ENCODE measurements at regions not wholly inside any gene's neighbourhood (a gene's known extent, or its start where the extent isn't known, plus 50 kb on each side); places are given as distances from the start of the nearest gene placed in this dataset.

- DNase-seq (no peak), ATAC-seq (ENCODE audit: low read depth) (no peak)
- no peak overlapping the region for H3K4me3 Mint-ChIP-seq
- POLR2A ChIA-PET: no interaction called here
- no peaks in the 10 kb centered on the region for H3K27me3 Mint-ChIP-seq
- H3K27ac Mint-ChIP-seq: no peak overlapping the region
- H3K9me3 Mint-ChIP-seq: no peaks in the 10 kb centered on the region
- H3K4me1 Mint-ChIP-seq: no peaks in the 10 kb centered on the region
- H3K36me3 Mint-ChIP-seq: no peaks in the 10 kb centered on the region
Observed at GRCh38 chr6:97989451-97989850, 706.4 kb upstream of the MMS22L start.

GRCh38 chr6:97995158-97995557 lies 712.1 kb upstream of the MMS22L start:
- H3K36me3 Mint-ChIP-seq: no peaks in the 10 kb centered on the region
- no peaks in the 10 kb centered on the region for H3K4me1 Mint-ChIP-seq
- H3K27me3 Mint-ChIP-seq: no peaks in the 10 kb centered on the region
- ATAC-seq (ENCODE audit: low read depth) (no peak), DNase-seq (no peak)
- POLR2A ChIA-PET: no interaction called here
- no peaks in the 10 kb centered on the region for H3K9me3 Mint-ChIP-seq
- no peak overlapping the region for H3K4me3 Mint-ChIP-seq
- H3K27ac Mint-ChIP-seq: no peak overlapping the region

- Mint-ChIP-seq H3K4me1 (no peaks in the 10 kb centered on the region), H3K9me3 (no peaks in the 10 kb centered on the region), H3K4me3 (no peak overlapping the region), H3K27me3 (no peaks in the 10 kb centered on the region), H3K36me3 (no peaks in the 10 kb centered on the region), H3K27ac (no peak overlapping the region)
- POLR2A ChIA-PET: no interaction called here
- DNase-seq: no peak
- no peak for ATAC-seq (ENCODE audit: low read depth)
Observed at GRCh38 chr6:98002678-98003077, 719.7 kb upstream of the MMS22L start.

- Mint-ChIP-seq H3K36me3 (no peaks in the 10 kb centered on the region), H3K4me1 (no peaks in the 10 kb centered on the region), H3K27me3 (no peaks in the 10 kb centered on the region), H3K27ac (no peak overlapping the region), H3K4me3 (no peak overlapping the region), H3K9me3 (no peaks in the 10 kb centered on the region)
- no peak for DNase-seq
- ATAC-seq (ENCODE audit: low read depth): no peak
- POLR2A ChIA-PET: no interaction called here
Observed at GRCh38 chr6:98014442-98015201, 731.6 kb upstream of the MMS22L start.

GRCh38 chr6:98016565-98016964 lies 733.5 kb upstream of the MMS22L start:
- ATAC-seq (ENCODE audit: low read depth) (no peak), DNase-seq (no peak)
- POLR2A ChIA-PET: no interaction called here
- Mint-ChIP-seq H3K36me3 (no peaks in the 10 kb centered on the region), H3K4me3 (no peak overlapping the region), H3K27ac (no peak overlapping the region), H3K4me1 (no peaks in the 10 kb centered on the region), H3K27me3 (no peaks in the 10 kb centered on the region), H3K9me3 (no peaks in the 10 kb centered on the region)

GRCh38 chr6:98020222-98020621 lies 737.2 kb upstream of the MMS22L start:
- ATAC-seq (ENCODE audit: low read depth) (no peak), DNase-seq (no peak)
- H3K4me3 Mint-ChIP-seq: no peak overlapping the region
- POLR2A ChIA-PET: no interaction called here
- no peaks in the 10 kb centered on the region for H3K4me1 Mint-ChIP-seq
- H3K27me3 Mint-ChIP-seq: no peaks in the 10 kb centered on the region
- H3K27ac Mint-ChIP-seq: no peak overlapping the region
- H3K36me3 Mint-ChIP-seq: no peaks in the 10 kb centered on the region
- no peaks in the 10 kb centered on the region for H3K9me3 Mint-ChIP-seq

- Mint-ChIP-seq H3K27ac (no peak overlapping the region), H3K4me3 (no peak overlapping the region), H3K36me3 (no peaks in the 10 kb centered on the region), H3K27me3 (no peaks in the 10 kb centered on the region), H3K9me3 (no peaks in the 10 kb centered on the region), H3K4me1 (no peaks in the 10 kb centered on the region)
- ATAC-seq (ENCODE audit: low read depth) (no peak), DNase-seq (no peak)
- POLR2A ChIA-PET: no interaction called here
Observed at GRCh38 chr6:98024359-98024758, 741.3 kb upstream of the MMS22L start.

GRCh38 chr6:98027898-98028297 lies 744.9 kb upstream of the MMS22L start:
- no peak overlapping the region for H3K4me3 Mint-ChIP-seq
- no peaks in the 10 kb centered on the region for H3K4me1 Mint-ChIP-seq
- no peaks in the 10 kb centered on the region for H3K9me3 Mint-ChIP-seq
- POLR2A ChIA-PET: no interaction called here
- ATAC-seq (ENCODE audit: low read depth) (no peak), DNase-seq (no peak)
- H3K27ac Mint-ChIP-seq: no peak overlapping the region
- no peaks in the 10 kb centered on the region for H3K27me3 Mint-ChIP-seq
- no peaks in the 10 kb centered on the region for H3K36me3 Mint-ChIP-seq

GRCh38 chr6:98033617-98034016 lies 750.6 kb upstream of the MMS22L start:
- POLR2A ChIA-PET: no interaction called here

GRCh38 chr6:98036344-98036923 lies 753.4 kb upstream of the MMS22L start:
- H3K9me3 Mint-ChIP-seq: no peaks in the 10 kb centered on the region
- ATAC-seq (ENCODE audit: low read depth) (no peak), DNase-seq (no peak)
- POLR2A ChIA-PET: no interaction called here
- H3K4me3 Mint-ChIP-seq: no peak overlapping the region
- H3K4me1 Mint-ChIP-seq: no peaks in the 10 kb centered on the region
- H3K27ac Mint-ChIP-seq: no peak overlapping the region
- H3K36me3 Mint-ChIP-seq: no peaks in the 10 kb centered on the region
- H3K27me3 Mint-ChIP-seq: no peaks in the 10 kb centered on the region

More at GRCh38 chr6:98033617-98034016, 750.6 kb upstream of the MMS22L start:
- Mint-ChIP-seq H3K4me3 (no peak overlapping the region), H3K9me3 (no peaks in the 10 kb centered on the region), H3K27ac (no peak overlapping the region), H3K36me3 (no peaks in the 10 kb centered on the region), H3K27me3 (no peaks in the 10 kb centered on the region), H3K4me1 (no peaks in the 10 kb centered on the region)
- DNase-seq (no peak), ATAC-seq (ENCODE audit: low read depth) (no peak)

GRCh38 chr6:98037571-98037970 lies 754.6 kb upstream of the MMS22L start:
- Mint-ChIP-seq H3K4me1 (no peaks in the 10 kb centered on the region), H3K9me3 (no peaks in the 10 kb centered on the region), H3K27me3 (no peaks in the 10 kb centered on the region), H3K4me3 (no peak overlapping the region), H3K27ac (no peak overlapping the region), H3K36me3 (no peaks in the 10 kb centered on the region)
- no peak for ATAC-seq (ENCODE audit: low read depth)
- POLR2A ChIA-PET: no interaction called here
- no peak for DNase-seq

- no peaks in the 10 kb centered on the region for H3K4me1 Mint-ChIP-seq
- ATAC-seq (ENCODE audit: low read depth): no peak
- no peak overlapping the region for H3K27ac Mint-ChIP-seq
- no peaks in the 10 kb centered on the region for H3K36me3 Mint-ChIP-seq
- POLR2A ChIA-PET: no interaction called here
- no peak overlapping the region for H3K4me3 Mint-ChIP-seq
- H3K9me3 Mint-ChIP-seq: no peaks in the 10 kb centered on the region
- DNase-seq: no peak
- no peaks in the 10 kb centered on the region for H3K27me3 Mint-ChIP-seq
Observed at GRCh38 chr6:98039443-98039842, 756.4 kb upstream of the MMS22L start.

GRCh38 chr6:98039904-98040607 lies 757.0 kb upstream of the MMS22L start:
- DNase-seq: no peak
- Mint-ChIP-seq H3K9me3 (no peaks in the 10 kb centered on the region), H3K4me1 (no peaks in the 10 kb centered on the region), H3K27ac (no peak overlapping the region), H3K27me3 (no peaks in the 10 kb centered on the region), H3K36me3 (no peaks in the 10 kb centered on the region), H3K4me3 (no peak overlapping the region)
- ATAC-seq (ENCODE audit: low read depth): no peak
- POLR2A ChIA-PET: no interaction called here

GRCh38 chr6:98041056-98041455 lies 758.0 kb upstream of the MMS22L start:
- Mint-ChIP-seq H3K27ac (no peak overlapping the region), H3K27me3 (no peaks in the 10 kb centered on the region), H3K4me3 (no peak overlapping the region), H3K9me3 (no peaks in the 10 kb centered on the region), H3K36me3 (no peaks in the 10 kb centered on the region), H3K4me1 (no peaks in the 10 kb centered on the region)
- POLR2A ChIA-PET: no interaction called here
- no peak for DNase-seq
- no peak for ATAC-seq (ENCODE audit: low read depth)
